SK-N-MC (cell line): ENCODE measurements at regions not wholly inside any gene's neighbourhood (a gene's known extent, or its start where the extent isn't known, plus 50 kb on each side); places are given as distances from the start of the nearest gene placed in this dataset.

ENCODE experiments used
- EZH2 ChIP-seq: fragments of 200-600 bp; sonication (generic); IDR thresholded peaks from one replicate; pipeline ENCODE4 v1.6.1; 2017; ENCODE audit warnings: antibody characterized with exemption
- POLR2AphosphoS5 ChIP-seq: IDR thresholded peaks from 2 replicates; pipeline ENCODE4 v1.6.1; 2012; ENCODE audit warnings: mild to moderate bottlenecking, low read depth, low read length, borderline replicate concordance

DNA sequence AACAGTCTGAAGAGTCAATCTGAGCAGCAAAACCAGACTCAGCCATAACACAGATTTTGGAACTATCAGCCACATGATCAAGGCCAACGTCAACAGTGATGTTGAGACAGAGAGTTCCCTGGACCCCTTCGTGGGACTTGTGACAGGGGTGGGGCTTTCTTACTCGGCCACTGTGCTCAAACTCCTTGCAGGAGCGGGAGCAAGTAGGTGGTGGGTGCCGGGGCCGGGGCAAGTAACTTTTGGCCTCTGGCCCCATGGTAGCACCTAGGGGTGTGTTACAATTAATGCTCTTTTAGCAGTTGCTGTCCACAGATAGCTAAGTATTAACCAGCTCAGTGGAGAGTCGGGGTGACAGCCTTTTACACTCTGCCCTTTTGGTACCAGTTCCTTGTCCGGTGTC, 384.4 kb downstream of the NUAK1 start:
- TF ChIP-seq POLR2AphosphoS5 (no peak), EZH2 (no peak)
